ENCODE measurements at regions not wholly inside any gene's neighbourhood (a gene's known extent, or its start where the extent isn't known, plus 50 kb on each side); places are given as distances from the start of the nearest gene placed in this dataset.

DNA sequence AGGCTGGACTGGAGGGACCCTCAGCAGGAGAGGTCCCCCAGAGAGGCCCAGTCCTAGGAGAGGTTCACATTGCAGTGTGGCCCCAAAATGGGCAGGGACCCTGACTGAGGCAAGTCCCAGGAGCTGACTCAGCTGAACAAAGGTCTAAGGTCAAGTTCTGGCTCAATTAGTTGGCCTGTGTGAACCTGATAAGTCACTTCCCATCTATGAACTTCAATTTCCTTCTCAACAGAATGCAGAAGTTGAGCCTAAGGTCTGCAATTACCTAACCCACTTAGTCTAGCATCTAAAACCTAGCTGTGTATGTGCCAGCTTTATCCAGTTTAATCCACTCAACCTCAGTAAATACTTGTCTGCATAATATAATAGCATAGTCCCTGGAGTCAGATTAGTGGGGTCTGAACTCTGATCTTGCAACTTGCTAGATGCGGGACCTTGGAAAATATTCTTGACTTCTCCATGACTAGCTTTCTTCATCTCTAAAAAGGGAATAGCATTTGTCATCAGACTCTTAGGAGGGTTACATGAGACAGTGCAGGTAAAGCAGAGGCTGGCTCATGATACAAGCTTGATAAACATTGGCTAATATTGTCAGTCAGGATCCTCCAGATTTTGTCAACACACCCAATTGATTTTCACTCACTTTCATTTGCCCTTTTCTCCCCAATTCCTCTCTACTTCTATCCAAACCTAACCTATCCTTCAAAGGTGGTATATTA lies 465.5 kb downstream of the INSC start (continued):
- TF ChIP-seq, protein P1, sequence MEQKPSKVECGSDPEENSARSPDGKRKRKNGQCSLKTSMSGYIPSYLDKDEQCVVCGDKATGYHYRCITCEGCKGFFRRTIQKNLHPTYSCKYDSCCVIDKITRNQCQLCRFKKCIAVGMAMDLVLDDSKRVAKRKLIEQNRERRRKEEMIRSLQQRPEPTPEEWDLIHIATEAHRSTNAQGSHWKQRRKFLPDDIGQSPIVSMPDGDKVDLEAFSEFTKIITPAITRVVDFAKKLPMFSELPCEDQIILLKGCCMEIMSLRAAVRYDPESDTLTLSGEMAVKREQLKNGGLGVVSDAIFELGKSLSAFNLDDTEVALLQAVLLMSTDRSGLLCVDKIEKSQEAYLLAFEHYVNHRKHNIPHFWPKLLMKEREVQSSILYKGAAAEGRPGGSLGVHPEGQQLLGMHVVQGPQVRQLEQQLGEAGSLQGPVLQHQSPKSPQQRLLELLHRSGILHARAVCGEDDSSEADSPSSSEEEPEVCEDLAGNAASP (IDR thresholded peaks at IDR 0.05) = no peak
- TF ChIP-seq NFATC3 (IDR thresholded peaks at IDR 0.05) (no peak), ERF (CRISPR knock-in tag; IDR thresholded peaks at IDR 0.05) (no peak), ZNF23 (CRISPR knock-in tag; IDR thresholded peaks at IDR 0.05) (no peak), SOX6 (IDR thresholded peaks at IDR 0.05) (no peak), STAG1 (CRISPR knock-in tag; IDR thresholded peaks at IDR 0.05; ENCODE audit: borderline replicate concordance) (no peak), EP300 (IDR thresholded peaks at IDR 0.05; ENCODE audit: low read length) (peak; percentile 26; the same call in 1 of the 2 replicates), HES1 (IDR thresholded peaks at IDR 0.05; ENCODE audit: low read depth) (peak; percentile 48; the same call in 1 of the 2 replicates), SMC3 (conservative IDR thresholded peaks at IDR 0.05; ENCODE audit: insufficient read depth, low read depth, low read length) (no peak), TRIM24 (IDR thresholded peaks at IDR 0.05) (no peak), ZFX (CRISPR knock-in tag; IDR thresholded peaks at IDR 0.05) (no peak), KDM5B (IDR thresholded peaks at IDR 0.05; ENCODE audit: insufficient replicate concordance, low read depth, low read length) (no peak), POLR2AphosphoS5 (IDR thresholded peaks at IDR 0.05; ENCODE audit: control insufficient read depth, insufficient read depth, low read depth, low read length) (0 out of 2 replicates have a peak, but pooled peaks have one; percentile 33), RFX1 (IDR thresholded peaks at IDR 0.05) (no peak), HMGN3 (IDR thresholded peaks at IDR 0.05; ENCODE audit: borderline replicate concordance, extremely low read depth, insufficient read length, low read depth, low read length) (no peak), TAF7 (tag; IDR thresholded peaks at IDR 0.05) (no peak), ZNF175 (CRISPR knock-in tag; IDR thresholded peaks at IDR 0.05; ENCODE audit: low read depth) (no peak), RAD51 (IDR thresholded peaks at IDR 0.05; ENCODE audit: borderline replicate concordance, low read depth) (no peak), ZNF212 (CRISPR knock-in tag; IDR thresholded peaks at IDR 0.05) (no peak), MAFG (tag; conservative IDR thresholded peaks at IDR 0.05) (peak; percentile 76), ZBTB8A (IDR thresholded peaks at IDR 0.05; ENCODE audit: partially characterized antibody) (no peak), TGIF2 (CRISPR knock-in tag; IDR thresholded peaks at IDR 0.05) (no peak), MAFF (IDR thresholded peaks at IDR 0.05; ENCODE audit: low read length) (peak; percentile 90), ZNF134 (CRISPR knock-in tag; conservative IDR thresholded peaks at IDR 0.05) (peak; percentile 76)
- TF ChIP-seq, protein P2, sequence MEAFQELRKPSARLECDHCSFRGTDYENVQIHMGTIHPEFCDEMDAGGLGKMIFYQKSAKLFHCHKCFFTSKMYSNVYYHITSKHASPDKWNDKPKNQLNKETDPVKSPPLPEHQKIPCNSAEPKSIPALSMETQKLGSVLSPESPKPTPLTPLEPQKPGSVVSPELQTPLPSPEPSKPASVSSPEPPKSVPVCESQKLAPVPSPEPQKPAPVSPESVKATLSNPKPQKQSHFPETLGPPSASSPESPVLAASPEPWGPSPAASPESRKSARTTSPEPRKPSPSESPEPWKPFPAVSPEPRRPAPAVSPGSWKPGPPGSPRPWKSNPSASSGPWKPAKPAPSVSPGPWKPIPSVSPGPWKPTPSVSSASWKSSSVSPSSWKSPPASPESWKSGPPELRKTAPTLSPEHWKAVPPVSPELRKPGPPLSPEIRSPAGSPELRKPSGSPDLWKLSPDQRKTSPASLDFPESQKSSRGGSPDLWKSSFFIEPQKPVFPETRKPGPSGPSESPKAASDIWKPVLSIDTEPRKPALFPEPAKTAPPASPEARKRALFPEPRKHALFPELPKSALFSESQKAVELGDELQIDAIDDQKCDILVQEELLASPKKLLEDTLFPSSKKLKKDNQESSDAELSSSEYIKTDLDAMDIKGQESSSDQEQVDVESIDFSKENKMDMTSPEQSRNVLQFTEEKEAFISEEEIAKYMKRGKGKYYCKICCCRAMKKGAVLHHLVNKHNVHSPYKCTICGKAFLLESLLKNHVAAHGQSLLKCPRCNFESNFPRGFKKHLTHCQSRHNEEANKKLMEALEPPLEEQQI (IDR thresholded peaks at IDR 0.05) = no peak
